22Rv1 (cell line): ENCODE measurements at regions not wholly inside any gene's neighbourhood (a gene's known extent, or its start where the extent isn't known, plus 50 kb on each side); places are given as distances from the start of the nearest gene placed in this dataset.

Experiments
- CTCF ChIP-seq: fragments of 450-650 bp; IDR thresholded peaks from 2 replicates; pipeline ENCODE4 v1.5.1; 2017; ENCODE audit warnings: mild to moderate bottlenecking
- ZFX ChIP-seq: fragments of 450-650 bp; IDR thresholded peaks from 2 replicates; pipeline ENCODE4 v1.6.1; 2017; ENCODE audit warnings: antibody characterized with exemption, borderline replicate concordance

DNA sequence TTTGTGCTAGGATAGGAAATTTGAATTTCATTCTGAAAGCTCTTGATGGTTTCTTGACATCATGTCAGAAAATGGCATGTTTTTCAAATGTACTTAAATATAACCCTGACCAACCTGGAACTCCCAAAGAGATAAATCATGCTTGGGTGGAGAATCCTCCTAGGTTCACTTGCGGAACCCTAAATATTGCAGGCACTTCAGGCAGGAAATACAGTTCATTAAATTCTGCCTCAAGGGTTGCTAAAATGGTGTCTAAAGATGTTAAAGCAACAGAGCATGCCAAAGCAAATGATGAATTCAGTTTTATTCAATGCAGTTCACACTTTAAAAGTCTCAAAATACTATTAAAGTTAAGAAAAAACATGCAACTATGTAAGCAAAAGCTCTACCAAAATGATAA, 415.9 kb downstream of the SLITRK6 start:
- TF ChIP-seq CTCF (no peak), ZFX (no peak)
